ENCODE measurements at regions not wholly inside any gene's neighbourhood (a gene's known extent, or its start where the extent isn't known, plus 50 kb on each side); places are given as distances from the start of the nearest gene placed in this dataset.

GRCh38 chr9:96038271-96038670 lies 162.8 kb downstream of the ERCC6L2 start:
- Histone ChIP-seq H3K36me3 (no peaks in the 10 kb centered on the region), H3K27me3 (ENCODE audit: low read depth) (no peaks in the 10 kb centered on the region), H3K4me3 (no peak overlapping the region), H3K4me1 (peaks cover 9% of the 10 kb centered on the region), H3K9me3 (peaks cover 8% of the 10 kb centered on the region), H3K27ac (no peak overlapping the region)
- ATAC-seq, result no peak
- no peak for TF ChIP-seq CTCF (IDR thresholded peaks at IDR 0.05)
- no peak for DNase-seq
- intact Hi-C loops (cut with DNase I), result no loop called here

DNA sequence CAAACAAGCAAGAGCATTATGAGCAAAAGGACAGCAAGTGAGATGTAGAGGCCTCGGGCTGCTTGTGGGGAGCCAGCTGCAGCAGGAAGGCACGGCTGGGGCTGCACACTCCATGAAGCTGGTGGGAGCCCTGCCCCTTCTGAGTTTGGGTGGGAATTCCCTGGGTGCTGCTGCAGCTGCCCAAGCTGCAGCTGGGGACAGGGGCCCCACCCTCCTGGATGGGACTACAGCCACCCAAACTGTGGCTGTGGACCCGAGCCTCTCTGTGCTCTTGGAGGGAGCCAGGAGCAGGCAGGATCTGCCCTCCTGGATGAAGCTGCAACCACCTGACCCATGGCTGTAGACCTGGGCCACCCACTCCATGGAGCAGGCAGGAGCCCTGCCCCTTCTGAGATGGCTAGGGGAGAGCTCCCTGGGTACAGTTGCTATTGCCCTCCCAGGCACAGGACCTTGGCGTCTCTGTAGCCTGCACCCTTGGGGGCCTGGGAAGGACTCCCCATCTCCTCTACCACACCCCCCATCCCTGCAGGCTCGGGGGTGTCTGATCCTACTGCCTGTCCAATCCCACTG lies 159.1 kb downstream of the ERCC6L2 start:
- no peak for TF ChIP-seq CTCF (IDR thresholded peaks at IDR 0.05)
- intact Hi-C loops (cut with DNase I), result no loop called here
- H3K36me3 ChIP-seq, result no peaks in the 10 kb centered on the region
- no peak for DNase-seq
- peaks cover 8% of the 10 kb centered on the region for H3K4me1 ChIP-seq
- peaks cover 8% of the 10 kb centered on the region for H3K9me3 ChIP-seq
- no peak for ATAC-seq
- H3K4me3 ChIP-seq, result no peak overlapping the region
- H3K27me3 ChIP-seq (ENCODE audit: low read depth), result no peaks in the 10 kb centered on the region
- H3K27ac ChIP-seq, result no peak overlapping the region

- H3K36me3 ChIP-seq, result no peaks in the 10 kb centered on the region
- H3K9me3 ChIP-seq, result peaks cover 7% of the 10 kb centered on the region
- H3K4me3 ChIP-seq, result no peak overlapping the region
- DNase-seq (no peak), ATAC-seq (no peak)
- H3K27me3 ChIP-seq (ENCODE audit: low read depth), result no peaks in the 10 kb centered on the region
- H3K27ac ChIP-seq, result no peak overlapping the region
- no peak for TF ChIP-seq CTCF (IDR thresholded peaks at IDR 0.05)
- H3K4me1 ChIP-seq, result peaks cover 8% of the 10 kb centered on the region
- intact Hi-C loops (cut with DNase I), result no loop called here
These were observed 158.4 kb downstream of the ERCC6L2 start for GRCh38 chr9:96033896-96034295.

GRCh38 chr9:96031916-96032534 lies 156.5 kb downstream of the ERCC6L2 start:
- no peaks in the 10 kb centered on the region for H3K9me3 ChIP-seq
- no peak overlapping the region for H3K27ac ChIP-seq
- intact Hi-C loops (cut with DNase I), result no loop called here
- no peaks in the 10 kb centered on the region for H3K36me3 ChIP-seq
- DNase-seq (no peak), ATAC-seq (no peak)
- H3K27me3 ChIP-seq (ENCODE audit: low read depth), result peaks cover 10% of the 10 kb centered on the region
- H3K4me1 ChIP-seq, result peaks cover 19% of the 10 kb centered on the region
- TF ChIP-seq CTCF (IDR thresholded peaks at IDR 0.05), result no peak
- H3K4me3 ChIP-seq, result no peak overlapping the region

DNA sequence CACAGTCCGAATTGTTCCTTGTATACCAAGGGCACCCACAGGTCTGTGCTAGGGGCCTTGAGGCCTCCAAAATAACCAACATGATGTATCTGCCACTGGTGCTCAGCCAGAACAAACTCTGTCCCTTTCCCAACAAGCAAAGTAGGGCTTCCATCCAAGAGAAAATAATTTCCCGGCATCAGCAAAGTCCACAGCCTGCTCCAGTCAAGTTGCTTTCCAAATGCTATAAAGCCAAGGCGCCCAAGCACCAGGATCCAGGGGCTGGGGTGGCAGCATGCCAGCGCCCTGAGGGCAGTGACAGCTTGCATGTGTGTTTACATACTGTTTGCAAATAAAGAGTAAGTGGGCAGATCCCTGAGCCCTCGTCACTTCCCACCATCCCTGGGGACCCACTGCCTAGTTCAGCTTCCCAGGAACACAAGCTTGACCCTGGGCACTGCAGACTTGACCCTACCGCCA lies 155.9 kb downstream of the ERCC6L2 start:
- ATAC-seq (no peak), DNase-seq (no peak)
- Histone ChIP-seq H3K9me3 (no peaks in the 10 kb centered on the region), H3K27ac (no peak overlapping the region), H3K27me3 (ENCODE audit: low read depth) (peaks cover 10% of the 10 kb centered on the region), H3K4me3 (no peak overlapping the region), H3K36me3 (no peaks in the 10 kb centered on the region), H3K4me1 (peaks cover 19% of the 10 kb centered on the region)
- intact Hi-C loops (cut with DNase I), result no loop called here
- no peak for TF ChIP-seq CTCF (IDR thresholded peaks at IDR 0.05)
